ENCODE measurements at regions not wholly inside any gene's neighbourhood (a gene's known extent, or its start where the extent isn't known, plus 50 kb on each side); places are given as distances from the start of the nearest gene placed in this dataset.
A peak's percentile ranks its signal among the peaks of the same experiment; 100 is the strongest.

- DNase-seq (ENCODE audit: low read depth): no peak
These were observed 344.0 kb downstream of the CHRM3 start for GRCh38 chr1:239730378-239730777.

GRCh38 chr1:239731082-239731748 lies 344.8 kb downstream of the CHRM3 start:
- no peak for DNase-seq (ENCODE audit: low read depth)

- DNase-seq (ENCODE audit: low read depth): no peak
These were observed 346.4 kb downstream of the CHRM3 start for GRCh38 chr1:239732770-239733169.

- DNase-seq (ENCODE audit: low read depth): no peak
These were observed 347.6 kb downstream of the CHRM3 start for GRCh38 chr1:239733995-239734394.

- no peak for DNase-seq (ENCODE audit: low read depth)
These were observed 348.7 kb downstream of the CHRM3 start for GRCh38 chr1:239735111-239735510.

GRCh38 chr1:239736479-239736878 lies 350.1 kb downstream of the CHRM3 start:
- DNase-seq (ENCODE audit: low read depth): no peak

GRCh38 chr1:239739375-239739774 lies 352.3 kb upstream of the FMN2 start:
- DNase-seq (ENCODE audit: low read depth): no peak

- DNase-seq (ENCODE audit: low read depth): no peak
These were observed 351.8 kb upstream of the FMN2 start for GRCh38 chr1:239739919-239740318.

- DNase-seq (ENCODE audit: low read depth): no peak
These were observed 349.1 kb upstream of the FMN2 start for GRCh38 chr1:239742416-239743109.

GRCh38 chr1:239744851-239745250 lies 346.8 kb upstream of the FMN2 start:
- DNase-seq (ENCODE audit: low read depth): no peak

GRCh38 chr1:239755107-239755912 lies 336.4 kb upstream of the FMN2 start:
- DNase-seq (ENCODE audit: low read depth): no peak

- peak; percentile 18 for DNase-seq (ENCODE audit: low read depth)
These were observed 334.0 kb upstream of the FMN2 start for GRCh38 chr1:239757716-239758115.

GRCh38 chr1:239758756-239759155 lies 332.9 kb upstream of the FMN2 start:
- no peak for DNase-seq (ENCODE audit: low read depth)

- no peak for DNase-seq (ENCODE audit: low read depth)
These were observed 330.2 kb upstream of the FMN2 start for GRCh38 chr1:239761509-239761908.

- DNase-seq (ENCODE audit: low read depth): no peak
These were observed 327.8 kb upstream of the FMN2 start for GRCh38 chr1:239763850-239764249.

- DNase-seq (ENCODE audit: low read depth): no peak
These were observed 327.1 kb upstream of the FMN2 start for GRCh38 chr1:239764546-239764945.

GRCh38 chr1:239765163-239765562 lies 326.5 kb upstream of the FMN2 start:
- DNase-seq (ENCODE audit: low read depth): no peak

GRCh38 chr1:239771550-239771949 lies 320.1 kb upstream of the FMN2 start:
- DNase-seq (ENCODE audit: low read depth): no peak

GRCh38 chr1:239772446-239772845 lies 319.2 kb upstream of the FMN2 start:
- DNase-seq (ENCODE audit: low read depth): no peak

GRCh38 chr1:239775466-239775865 lies 316.2 kb upstream of the FMN2 start:
- no peak for DNase-seq (ENCODE audit: low read depth)

- no peak for DNase-seq (ENCODE audit: low read depth)
These were observed 313.4 kb upstream of the FMN2 start for GRCh38 chr1:239778208-239778813.

- no peak for DNase-seq (ENCODE audit: low read depth)
These were observed 311.7 kb upstream of the FMN2 start for GRCh38 chr1:239779962-239780361.
